ENCODE measurements at regions not wholly inside any gene's neighbourhood (a gene's known extent, or its start where the extent isn't known, plus 50 kb on each side); places are given as distances from the start of the nearest gene placed in this dataset.

DNA sequence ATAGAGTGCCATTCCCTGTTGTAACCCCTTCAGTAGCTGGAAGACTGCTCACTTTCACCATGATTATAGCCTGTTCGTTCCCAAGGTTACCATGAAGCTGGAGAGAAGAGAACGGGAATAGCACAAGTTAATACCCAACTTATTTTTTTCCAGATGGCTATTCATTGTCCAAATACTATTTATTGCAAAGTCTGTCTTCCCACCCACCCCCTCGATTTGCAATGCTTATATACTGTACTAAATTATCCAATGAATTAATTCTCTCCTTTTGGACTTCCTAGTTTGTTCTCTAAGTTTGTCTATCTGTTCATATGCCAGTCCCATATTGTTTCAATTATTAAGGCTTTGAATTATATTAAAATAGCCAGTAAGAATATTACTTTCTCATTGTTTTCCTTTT, 231.0 kb downstream of the RAB11FIP4 start:
- no peak for TF ChIP-seq EGR1 (IDR thresholded peaks at IDR 0.05; ENCODE audit: low read depth in 2 of 2)
- TF ChIP-seq TAF1 (conservative IDR thresholded peaks at IDR 0.05): no peak

All from liver (tissue), 2 donors.